ENCODE measurements at regions not wholly inside any gene's neighbourhood (a gene's known extent, or its start where the extent isn't known, plus 50 kb on each side); places are given as distances from the start of the nearest gene placed in this dataset.
"Not testable (repeated sequence)": the region's sequence is repeated elsewhere in the genome, so short reads cannot be mapped to it uniquely, and the experiment has no call there.

DNA sequence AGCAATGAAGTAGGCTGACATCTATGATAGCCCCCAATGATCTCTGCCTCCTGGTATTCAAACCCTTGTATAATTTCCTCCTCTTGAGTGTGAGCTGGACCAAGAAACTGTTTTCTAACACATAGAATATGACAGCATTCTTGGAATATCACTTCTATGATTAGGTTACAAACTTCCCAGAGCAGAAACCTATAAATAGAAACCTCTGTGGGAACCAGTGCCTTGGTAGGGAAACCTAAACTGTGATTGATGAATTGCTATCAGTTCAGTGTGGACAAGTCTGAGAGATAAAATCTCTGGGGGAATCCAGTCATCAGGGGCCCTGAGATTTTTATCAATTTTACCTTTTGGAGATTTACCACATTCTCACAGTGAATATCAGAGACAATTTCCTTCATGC, 756.5 kb upstream of the AGA start:
- no peak for DNase-seq (ENCODE audit: extremely low spot score, unreplicated experiment)
- H3K27me3 Mint-ChIP-seq (ENCODE audit: unreplicated experiment), result no peaks in the 10 kb centered on the region
- H3K4me3 Mint-ChIP-seq (ENCODE audit: unreplicated experiment), result no peak overlapping the region
- no peak for TF ChIP-seq CTCF (IDR thresholded peaks at IDR 0.05)
- no peaks in the 10 kb centered on the region for H3K36me3 Mint-ChIP-seq (ENCODE audit: unreplicated experiment)
- no peaks in the 10 kb centered on the region for H3K4me1 Mint-ChIP-seq (ENCODE audit: unreplicated experiment)
- no peak overlapping the region for H3K27ac Mint-ChIP-seq (ENCODE audit: unreplicated experiment)
- peaks cover 17% of the 10 kb centered on the region for H3K9me3 Mint-ChIP-seq (ENCODE audit: unreplicated experiment)

DNA sequence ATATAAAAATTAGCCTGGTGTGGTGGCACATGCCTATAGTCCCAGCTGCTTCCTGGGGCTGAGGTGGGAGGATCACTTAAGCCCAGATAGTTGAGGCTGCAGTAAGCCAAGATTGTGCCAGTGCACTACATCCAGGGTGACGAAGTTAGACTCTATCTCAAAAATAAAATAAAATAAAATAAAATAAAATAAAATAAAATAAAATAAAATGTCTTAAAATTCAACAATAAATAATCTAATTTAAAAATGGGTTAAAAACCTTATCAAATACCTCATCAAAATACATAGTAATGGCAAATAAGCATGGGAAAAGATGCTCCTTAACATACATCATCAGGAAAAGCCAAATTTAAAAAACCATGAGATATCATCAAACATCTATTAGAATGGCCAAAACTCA, 760.2 kb upstream of the AGA start:
- no peaks in the 10 kb centered on the region for H3K27me3 Mint-ChIP-seq (ENCODE audit: unreplicated experiment)
- no peak for DNase-seq (ENCODE audit: extremely low spot score, unreplicated experiment)
- no peaks in the 10 kb centered on the region for H3K4me1 Mint-ChIP-seq (ENCODE audit: unreplicated experiment)
- TF ChIP-seq CTCF (IDR thresholded peaks at IDR 0.05), result no peak
- H3K27ac Mint-ChIP-seq (ENCODE audit: unreplicated experiment), result no peak overlapping the region
- H3K9me3 Mint-ChIP-seq (ENCODE audit: unreplicated experiment), result peaks cover 23% of the 10 kb centered on the region
- H3K36me3 Mint-ChIP-seq (ENCODE audit: unreplicated experiment), result no peaks in the 10 kb centered on the region
- H3K4me3 Mint-ChIP-seq (ENCODE audit: unreplicated experiment), result no peak overlapping the region

- H3K4me3 Mint-ChIP-seq (ENCODE audit: unreplicated experiment), result no peak overlapping the region
- H3K9me3 Mint-ChIP-seq (ENCODE audit: unreplicated experiment), result peaks cover 22% of the 10 kb centered on the region
- H3K4me1 Mint-ChIP-seq (ENCODE audit: unreplicated experiment), result no peaks in the 10 kb centered on the region
These were observed 763.6 kb upstream of the AGA start for GRCh38 chr4:178205826-178206225.

GRCh38 chr4:178215309-178215708, 773.1 kb upstream of the AGA start:
- peaks cover 12% of the 10 kb centered on the region for H3K9me3 Mint-ChIP-seq (ENCODE audit: unreplicated experiment)
- no peaks in the 10 kb centered on the region for H3K27me3 Mint-ChIP-seq (ENCODE audit: unreplicated experiment)
- H3K4me3 Mint-ChIP-seq (ENCODE audit: unreplicated experiment), result no peak overlapping the region
- TF ChIP-seq CTCF (IDR thresholded peaks at IDR 0.05), result no peak
- no peak overlapping the region for H3K27ac Mint-ChIP-seq (ENCODE audit: unreplicated experiment)
- H3K36me3 Mint-ChIP-seq (ENCODE audit: unreplicated experiment), result no peaks in the 10 kb centered on the region
- DNase-seq (ENCODE audit: extremely low spot score, unreplicated experiment), result no peak
- no peaks in the 10 kb centered on the region for H3K4me1 Mint-ChIP-seq (ENCODE audit: unreplicated experiment)

More at GRCh38 chr4:178205826-178206225, 763.6 kb upstream of the AGA start:
- no peak for DNase-seq (ENCODE audit: extremely low spot score, unreplicated experiment)
- no peak for TF ChIP-seq CTCF (IDR thresholded peaks at IDR 0.05)
- H3K27ac Mint-ChIP-seq (ENCODE audit: unreplicated experiment), result no peak overlapping the region
- no peaks in the 10 kb centered on the region for H3K27me3 Mint-ChIP-seq (ENCODE audit: unreplicated experiment)
- H3K36me3 Mint-ChIP-seq (ENCODE audit: unreplicated experiment), result no peaks in the 10 kb centered on the region

DNA sequence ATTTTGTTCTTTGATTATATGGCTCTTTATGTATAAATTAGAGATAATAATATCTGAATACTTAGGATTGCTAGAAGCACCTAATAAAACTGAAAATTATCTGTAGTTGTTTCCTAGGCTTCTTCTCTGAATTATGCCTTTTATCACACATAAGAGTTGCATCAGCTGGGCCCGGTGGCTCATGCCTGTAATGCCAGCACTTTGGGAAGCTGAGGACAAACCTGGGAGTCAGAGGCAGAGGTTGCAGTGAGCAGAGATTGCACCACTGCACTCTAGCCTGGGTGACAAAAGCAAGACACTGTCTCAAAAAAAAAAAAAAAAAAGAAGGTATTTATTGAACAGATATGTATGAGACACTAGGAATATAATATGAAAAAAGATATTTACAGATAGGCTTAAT, 773.5 kb upstream of the AGA start:
- H3K9me3 Mint-ChIP-seq (ENCODE audit: unreplicated experiment), result peaks cover 12% of the 10 kb centered on the region
- H3K36me3 Mint-ChIP-seq (ENCODE audit: unreplicated experiment), result no peaks in the 10 kb centered on the region
- DNase-seq (ENCODE audit: extremely low spot score, unreplicated experiment), result no peak
- H3K27me3 Mint-ChIP-seq (ENCODE audit: unreplicated experiment), result no peaks in the 10 kb centered on the region
- H3K27ac Mint-ChIP-seq (ENCODE audit: unreplicated experiment), result no peak overlapping the region
- H3K4me3 Mint-ChIP-seq (ENCODE audit: unreplicated experiment), result no peak overlapping the region
- no peaks in the 10 kb centered on the region for H3K4me1 Mint-ChIP-seq (ENCODE audit: unreplicated experiment)
- TF ChIP-seq CTCF (IDR thresholded peaks at IDR 0.05), result no peak

GRCh38 chr4:178226421-178226820, 784.2 kb upstream of the AGA start:
- peaks cover 52% of the 10 kb centered on the region for H3K9me3 Mint-ChIP-seq (ENCODE audit: unreplicated experiment)
- H3K27me3 Mint-ChIP-seq (ENCODE audit: unreplicated experiment); H3K4me1 Mint-ChIP-seq (ENCODE audit: unreplicated experiment); DNase-seq (ENCODE audit: extremely low spot score, unreplicated experiment); H3K4me3 Mint-ChIP-seq (ENCODE audit: unreplicated experiment); H3K27ac Mint-ChIP-seq (ENCODE audit: unreplicated experiment); H3K36me3 Mint-ChIP-seq (ENCODE audit: unreplicated experiment): not testable (repeated sequence)

All from osteocyte (in vitro differentiated cells).